Neuronal stem cell (in vitro differentiated cells): ENCODE measurements at regions not wholly inside any gene's neighbourhood (a gene's known extent, or its start where the extent isn't known, plus 50 kb on each side); places are given as distances from the start of the nearest gene placed in this dataset.

Experiments used
- DNase-seq: peaks from one replicate; pipeline ENCODE4 v3.0.0-alpha.2; 2013; ENCODE audit warnings: low spot score
- H2AFZ ChIP-seq: one replicate; pipeline ENCODE4 v1.6.1; 2013; ENCODE audit warnings: mild to moderate bottlenecking, low read length, inconsistent platforms
- H2AK5ac ChIP-seq: 2 replicates; pipeline ENCODE4 v1.6.1; 2013; ENCODE audit warnings: low read depth, mild to moderate bottlenecking, inconsistent platforms, low read length, moderate library complexity, mixed read lengths
- H2BK120ac ChIP-seq: 2 replicates; pipeline ENCODE4 v1.6.1; 2013; ENCODE audit warnings: low read depth, mild to moderate bottlenecking, inconsistent platforms, low read length, moderate library complexity, mixed read lengths
- H2BK12ac ChIP-seq: one replicate; pipeline ENCODE4 v1.6.1; 2013; ENCODE audit warnings: low read length, inconsistent platforms
- H2BK15ac ChIP-seq: 2 replicates; pipeline ENCODE4 v1.6.1; 2013; ENCODE audit warnings: mild to moderate bottlenecking, low read length, inconsistent platforms, mixed read lengths
- H2BK5ac ChIP-seq: one replicate; pipeline ENCODE4 v1.6.1; 2013; ENCODE audit warnings: inconsistent platforms, mild to moderate bottlenecking, low read length, moderate library complexity
- H3K14ac ChIP-seq: one replicate; pipeline ENCODE4 v1.6.1; 2013; ENCODE audit warnings: low read length, inconsistent platforms
- H3K18ac ChIP-seq: 2 replicates; pipeline ENCODE4 v1.6.1; 2013; ENCODE audit warnings: low read length, inconsistent platforms
- H3K23ac ChIP-seq: 2 replicates; pipeline ENCODE4 v1.6.1; 2013; ENCODE audit warnings: low read depth, mild to moderate bottlenecking, mixed read lengths, low read length, inconsistent platforms; ENCODE audit not compliant: poor library complexity
- H3K27ac ChIP-seq: replicated peaks from 3 replicates; pipeline ENCODE4 v1.5.1; 2013; ENCODE audit warnings: low read length, inconsistent platforms
- H3K27me3 ChIP-seq, 3 experiments: 2 replicates each; pipeline ENCODE4 v1.6.1; 2013; ENCODE audit warnings: low read length in 3 of 3, mild to moderate bottlenecking in 2 of 3, inconsistent platforms in 1 of 3, low read depth in 1 of 3, mixed read lengths in 1 of 3, moderate library complexity in 1 of 3; ENCODE audit not compliant: control insufficient read depth in 3 of 3, insufficient read depth in 3 of 3
- H3K36me3 ChIP-seq, 2 donors: replicated peaks in 1 of 2; 2 replicates each; pipeline ENCODE4 v1.6.1; 2013; ENCODE audit warnings: low read length in 2 of 2; ENCODE audit not compliant: control insufficient read depth in 2 of 2, insufficient read depth in 2 of 2
- H3K4ac ChIP-seq: 2 replicates; pipeline ENCODE4 v1.6.1; 2013; ENCODE audit warnings: inconsistent platforms, mild to moderate bottlenecking, low read length, moderate library complexity
- H3K4me1 ChIP-seq, 2 donors: 1 replicate in 1 of 2; 2 replicates in 1 of 2; pipeline ENCODE4 v1.6.1; 2013; ENCODE audit warnings: low read length in 2 of 2, low read depth in 1 of 2; ENCODE audit not compliant: control insufficient read depth in 2 of 2, insufficient read depth in 1 of 2
- H3K4me2 ChIP-seq: one replicate; pipeline ENCODE4 v1.6.1; 2013; ENCODE audit warnings: mild to moderate bottlenecking, low read length, inconsistent platforms; ENCODE audit not compliant: insufficient read depth, poor library complexity, severe bottlenecking
- H3K4me3 ChIP-seq, 2 donors: 2 replicates each; pipeline ENCODE4 v1.5.1; 2013; ENCODE audit warnings: low read length in 2 of 2, mild to moderate bottlenecking in 2 of 2, inconsistent platforms in 1 of 2, moderate library complexity in 1 of 2
- H3K79me1 ChIP-seq: one replicate; pipeline ENCODE4 v1.6.1; 2013; ENCODE audit warnings: low read depth, mild to moderate bottlenecking, inconsistent platforms, low read length, moderate library complexity
- H3K9ac ChIP-seq: one replicate; pipeline ENCODE4 v1.6.1; 2013; ENCODE audit warnings: mild to moderate bottlenecking, low read depth, low read length, inconsistent platforms; ENCODE audit not compliant: poor library complexity
- H3K9me3 ChIP-seq, 2 donors: replicated peaks in 1 of 2; 2 replicates each; pipeline versions ENCODE3 to v1.6.1; 2013; ENCODE audit warnings: low read length in 2 of 2, mild to moderate bottlenecking in 2 of 2, inconsistent platforms in 1 of 2, low read depth in 1 of 2, mixed read lengths in 1 of 2, moderate library complexity in 1 of 2; ENCODE audit not compliant: control insufficient read depth in 2 of 2, insufficient read depth in 1 of 2
- H4K8ac ChIP-seq: one replicate; pipeline ENCODE4 v1.6.1; 2013; ENCODE audit warnings: low read depth, mild to moderate bottlenecking, inconsistent platforms, low read length, moderate library complexity
- H4K91ac ChIP-seq: one replicate; pipeline ENCODE4 v1.6.1; 2013; ENCODE audit warnings: low read length, low read depth, mild to moderate bottlenecking, inconsistent platforms; ENCODE audit not compliant: poor library complexity
- WGBS, 2 donors: extraction: QIAGEN DNeasy Blood & Tissue Kit; methylation state at CpG; one replicate each; pipeline ENCODE4 v1.1.7; 2013; ENCODE audit warnings: missing lambda C conversion rate in 2 of 2, mixed read lengths in 1 of 2; ENCODE audit not compliant: insufficient read length in 2 of 2, insufficient replicate concordance in 1 of 2; ENCODE audit errors: extremely low coverage in 2 of 2; 5-methylcytosine and 5-hydroxymethylcytosine counted together

DNA sequence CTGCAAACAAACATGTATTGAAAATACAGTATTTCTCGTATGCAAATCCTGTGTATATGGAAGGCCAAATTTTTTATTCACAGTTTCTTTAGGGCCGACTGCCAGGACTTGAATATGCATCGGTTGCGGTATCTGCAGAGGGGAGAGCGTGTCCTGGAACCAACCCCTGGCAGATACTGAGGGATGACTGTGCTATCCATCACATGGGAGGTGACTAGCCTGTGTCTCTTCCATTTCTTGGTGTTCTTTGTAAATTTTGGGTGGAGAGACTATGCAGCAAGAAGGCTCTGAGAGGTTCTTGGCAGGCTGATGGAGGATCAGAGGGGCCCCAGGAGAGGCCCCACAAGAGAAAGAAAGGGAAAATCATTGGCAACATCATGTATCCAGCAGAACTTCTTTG lies 384.3 kb downstream of the YTHDC2 start:
- Histone ChIP-seq H3K79me1 (no peaks in the 10 kb centered on the region), H3K9me3 (no peaks in the 10 kb centered on the region), H3K27me3 (peaks cover 0 to 2% (median 0%) of the 10 kb centered on the region in 3 experiments), H2BK12ac (no peak overlapping the region), H4K91ac (no peak overlapping the region), H3K27ac (no peak overlapping the region), H2BK5ac (no peak overlapping the region), H3K14ac (no peak overlapping the region), H3K9ac (no peak overlapping the region), H3K4me2 (no peak overlapping the region), H3K23ac (no peak overlapping the region), H3K36me3 (no peaks in the 10 kb centered on the region), H3K4ac (no peak overlapping the region), H3K4me3 (no peak overlapping the region), H2AK5ac (no peak overlapping the region), H3K18ac (no peak overlapping the region), H2BK15ac (no peak overlapping the region), H2AFZ (no peak overlapping the region), H2BK120ac (no peak overlapping the region), H3K4me1 (no peaks in the 10 kb centered on the region), H4K8ac (no peak overlapping the region)
- no CpG with 5 or more reads among the region's 5 CpGs for WGBS, 2 donors
- DNase-seq, result no peak

DNA sequence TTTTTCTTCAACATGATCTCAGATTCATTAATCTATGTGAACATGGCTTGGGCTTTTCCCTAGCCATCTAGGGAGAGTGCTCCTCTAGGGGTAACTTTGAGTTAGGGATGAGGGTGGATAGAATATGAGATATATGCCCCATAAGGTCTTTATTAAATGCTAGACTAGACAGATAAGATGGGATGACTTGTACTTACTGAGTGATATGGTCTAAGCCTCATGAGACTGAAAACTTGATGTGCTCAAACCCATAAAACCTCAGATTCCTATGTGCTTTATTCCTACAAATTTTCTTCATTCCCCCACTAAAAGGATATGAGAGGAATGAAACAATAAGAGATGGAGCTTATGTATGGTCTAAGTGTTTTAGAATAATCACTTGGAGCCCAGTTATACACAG lies 386.6 kb downstream of the YTHDC2 start:
- Histone ChIP-seq H3K36me3 (no peaks in the 10 kb centered on the region), H3K4me2 (no peak overlapping the region), H3K4me1 (no peaks in the 10 kb centered on the region), H2AFZ (no peak overlapping the region), H2BK12ac (no peak overlapping the region), H3K27ac (no peak overlapping the region), H3K4ac (no peak overlapping the region), H3K9me3 (no peaks in the 10 kb centered on the region), H3K79me1 (no peaks in the 10 kb centered on the region), H2BK120ac (no peak overlapping the region), H3K14ac (no peak overlapping the region), H4K91ac (no peak overlapping the region), H3K23ac (no peak overlapping the region), H2BK5ac (no peak overlapping the region), H3K27me3 (peaks cover 0 to 2% (median 0%) of the 10 kb centered on the region in 3 experiments), H3K9ac (no peak overlapping the region), H3K18ac (no peak overlapping the region), H2AK5ac (no peak overlapping the region), H4K8ac (no peak overlapping the region), H3K4me3 (no peak overlapping the region), H2BK15ac (no peak overlapping the region)
- DNase-seq, result no peak

DNA sequence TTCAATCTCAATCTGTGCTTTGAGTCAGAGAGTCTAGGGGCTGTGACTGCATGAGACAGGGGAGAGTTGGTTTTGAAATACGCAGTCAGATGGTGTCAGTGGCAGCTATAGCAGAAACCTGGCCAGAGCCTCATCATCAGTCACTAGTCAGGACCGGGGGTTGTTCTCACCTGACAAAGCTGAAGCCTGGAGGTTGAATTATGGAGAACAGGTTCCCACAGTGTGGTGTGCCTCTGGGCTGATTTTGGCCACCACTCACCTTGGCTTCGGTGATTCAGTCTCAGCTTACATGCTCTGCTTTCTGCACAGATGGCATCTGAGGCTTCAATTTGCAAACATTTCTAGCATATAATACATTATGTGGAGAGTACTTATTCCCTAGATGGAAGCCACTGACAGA lies 387.3 kb downstream of the YTHDC2 start:
- no peak overlapping the region for H4K8ac ChIP-seq
- no peak overlapping the region for H3K23ac ChIP-seq
- no peak overlapping the region for H2BK15ac ChIP-seq
- H2BK120ac ChIP-seq, result no peak overlapping the region
- H3K27ac ChIP-seq, result no peak overlapping the region
- no peak overlapping the region for H2BK12ac ChIP-seq
- H2AK5ac ChIP-seq, result no peak overlapping the region
- no peaks in the 10 kb centered on the region for H3K4me1 ChIP-seq
- H3K4ac ChIP-seq, result no peak overlapping the region
- H4K91ac ChIP-seq, result no peak overlapping the region
- no peak overlapping the region for H3K9ac ChIP-seq
- H3K27me3 ChIP-seq, result peaks cover 0 to 2% (median 0%) of the 10 kb centered on the region in 3 experiments
- no peak for DNase-seq
- H3K9me3 ChIP-seq, result no peaks in the 10 kb centered on the region
- no CpG with 5 or more reads among the region's 3 CpGs for WGBS, 2 donors
- no peak overlapping the region for H3K18ac ChIP-seq
- H2AFZ ChIP-seq, result no peak overlapping the region
- H3K4me3 ChIP-seq, result peak overlapping the region in 1 of 2 donors; percentile 36
- H3K14ac ChIP-seq, result no peak overlapping the region
- H3K36me3 ChIP-seq, result no peaks in the 10 kb centered on the region
- H3K79me1 ChIP-seq, result no peaks in the 10 kb centered on the region
- H2BK5ac ChIP-seq, result no peak overlapping the region
- H3K4me2 ChIP-seq, result no peak overlapping the region

DNA sequence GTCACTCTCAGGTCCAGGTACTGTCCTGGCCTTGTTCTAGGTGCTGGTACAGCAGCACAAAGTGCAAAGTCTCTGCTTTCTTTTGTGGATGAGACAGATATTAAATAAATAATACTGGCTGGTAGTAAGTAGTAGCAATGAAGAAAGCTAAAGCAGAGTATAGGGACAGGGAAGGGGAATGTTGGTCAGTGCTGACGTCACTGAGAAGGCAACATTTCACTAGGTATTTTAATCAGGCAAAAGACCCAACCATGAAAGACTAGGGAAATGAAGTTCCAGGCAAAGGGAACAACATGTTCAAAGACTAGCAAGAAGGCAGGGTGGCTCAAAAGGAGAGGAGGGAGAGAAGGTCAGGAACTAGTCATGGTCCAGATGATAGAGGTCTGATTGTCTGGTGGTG lies 388.2 kb downstream of the YTHDC2 start:
- DNase-seq, result no peak
- Histone ChIP-seq H2AK5ac (no peak overlapping the region), H4K8ac (no peak overlapping the region), H3K14ac (no peak overlapping the region), H3K27ac (no peak overlapping the region), H3K18ac (no peak overlapping the region), H3K9me3 (no peaks in the 10 kb centered on the region), H3K79me1 (no peaks in the 10 kb centered on the region), H3K9ac (no peak overlapping the region), H3K36me3 (no peaks in the 10 kb centered on the region), H3K4me3 (no peak overlapping the region), H2BK120ac (no peak overlapping the region), H3K27me3 (peaks cover 0 to 2% (median 0%) of the 10 kb centered on the region in 3 experiments), H3K4ac (no peak overlapping the region), H2BK5ac (no peak overlapping the region), H2AFZ (no peak overlapping the region), H2BK12ac (no peak overlapping the region), H3K4me1 (no peaks in the 10 kb centered on the region), H3K23ac (no peak overlapping the region), H3K4me2 (no peak overlapping the region), H2BK15ac (no peak overlapping the region), H4K91ac (no peak overlapping the region)
- no CpG with 5 or more reads among the region's 1 CpG for WGBS, 2 donors
